H1 (cell line): ENCODE measurements at regions not wholly inside any gene's neighbourhood (a gene's known extent, or its start where the extent isn't known, plus 50 kb on each side); places are given as distances from the start of the nearest gene placed in this dataset.

Experiments used
- GABPA ChIP-seq: IDR thresholded peaks from 2 replicates; pipeline ENCODE4 v1.6.1; 2011; ENCODE audit warnings: mild to moderate bottlenecking, low read length, moderate library complexity, borderline replicate concordance; ENCODE audit not compliant: insufficient read depth
- TF ChIP-seq, protein P1 (sequence below): fragments of 300-600 bp; sonication (generic); IDR thresholded peaks from 2 replicates; pipeline ENCODE4 v1.7.1; 2012; ENCODE audit warnings: low read length, moderate library complexity, mild to moderate bottlenecking, inconsistent platforms; ENCODE audit not compliant: insufficient replicate concordance

DNA sequence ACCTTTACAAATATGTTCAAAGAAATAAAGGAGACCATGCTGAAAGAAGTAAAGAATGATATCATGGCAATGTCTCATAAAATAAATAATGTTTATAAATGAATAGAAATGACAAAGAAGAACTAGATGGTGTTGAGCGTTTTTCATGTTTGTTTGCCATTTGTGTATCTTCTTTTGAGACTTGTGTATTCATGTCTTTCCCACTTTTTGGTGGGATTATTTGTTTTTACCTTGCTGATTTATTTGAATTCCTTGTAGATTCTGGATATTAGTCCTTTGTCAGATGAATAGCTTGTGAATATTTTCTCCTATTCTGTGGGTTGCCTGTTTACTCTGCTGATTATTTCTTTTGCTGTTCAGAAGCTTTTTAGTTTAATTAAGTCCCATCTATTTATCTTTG is 732.4 kb downstream of the FAT4 start (continued):
- TF ChIP-seq, protein P1, sequence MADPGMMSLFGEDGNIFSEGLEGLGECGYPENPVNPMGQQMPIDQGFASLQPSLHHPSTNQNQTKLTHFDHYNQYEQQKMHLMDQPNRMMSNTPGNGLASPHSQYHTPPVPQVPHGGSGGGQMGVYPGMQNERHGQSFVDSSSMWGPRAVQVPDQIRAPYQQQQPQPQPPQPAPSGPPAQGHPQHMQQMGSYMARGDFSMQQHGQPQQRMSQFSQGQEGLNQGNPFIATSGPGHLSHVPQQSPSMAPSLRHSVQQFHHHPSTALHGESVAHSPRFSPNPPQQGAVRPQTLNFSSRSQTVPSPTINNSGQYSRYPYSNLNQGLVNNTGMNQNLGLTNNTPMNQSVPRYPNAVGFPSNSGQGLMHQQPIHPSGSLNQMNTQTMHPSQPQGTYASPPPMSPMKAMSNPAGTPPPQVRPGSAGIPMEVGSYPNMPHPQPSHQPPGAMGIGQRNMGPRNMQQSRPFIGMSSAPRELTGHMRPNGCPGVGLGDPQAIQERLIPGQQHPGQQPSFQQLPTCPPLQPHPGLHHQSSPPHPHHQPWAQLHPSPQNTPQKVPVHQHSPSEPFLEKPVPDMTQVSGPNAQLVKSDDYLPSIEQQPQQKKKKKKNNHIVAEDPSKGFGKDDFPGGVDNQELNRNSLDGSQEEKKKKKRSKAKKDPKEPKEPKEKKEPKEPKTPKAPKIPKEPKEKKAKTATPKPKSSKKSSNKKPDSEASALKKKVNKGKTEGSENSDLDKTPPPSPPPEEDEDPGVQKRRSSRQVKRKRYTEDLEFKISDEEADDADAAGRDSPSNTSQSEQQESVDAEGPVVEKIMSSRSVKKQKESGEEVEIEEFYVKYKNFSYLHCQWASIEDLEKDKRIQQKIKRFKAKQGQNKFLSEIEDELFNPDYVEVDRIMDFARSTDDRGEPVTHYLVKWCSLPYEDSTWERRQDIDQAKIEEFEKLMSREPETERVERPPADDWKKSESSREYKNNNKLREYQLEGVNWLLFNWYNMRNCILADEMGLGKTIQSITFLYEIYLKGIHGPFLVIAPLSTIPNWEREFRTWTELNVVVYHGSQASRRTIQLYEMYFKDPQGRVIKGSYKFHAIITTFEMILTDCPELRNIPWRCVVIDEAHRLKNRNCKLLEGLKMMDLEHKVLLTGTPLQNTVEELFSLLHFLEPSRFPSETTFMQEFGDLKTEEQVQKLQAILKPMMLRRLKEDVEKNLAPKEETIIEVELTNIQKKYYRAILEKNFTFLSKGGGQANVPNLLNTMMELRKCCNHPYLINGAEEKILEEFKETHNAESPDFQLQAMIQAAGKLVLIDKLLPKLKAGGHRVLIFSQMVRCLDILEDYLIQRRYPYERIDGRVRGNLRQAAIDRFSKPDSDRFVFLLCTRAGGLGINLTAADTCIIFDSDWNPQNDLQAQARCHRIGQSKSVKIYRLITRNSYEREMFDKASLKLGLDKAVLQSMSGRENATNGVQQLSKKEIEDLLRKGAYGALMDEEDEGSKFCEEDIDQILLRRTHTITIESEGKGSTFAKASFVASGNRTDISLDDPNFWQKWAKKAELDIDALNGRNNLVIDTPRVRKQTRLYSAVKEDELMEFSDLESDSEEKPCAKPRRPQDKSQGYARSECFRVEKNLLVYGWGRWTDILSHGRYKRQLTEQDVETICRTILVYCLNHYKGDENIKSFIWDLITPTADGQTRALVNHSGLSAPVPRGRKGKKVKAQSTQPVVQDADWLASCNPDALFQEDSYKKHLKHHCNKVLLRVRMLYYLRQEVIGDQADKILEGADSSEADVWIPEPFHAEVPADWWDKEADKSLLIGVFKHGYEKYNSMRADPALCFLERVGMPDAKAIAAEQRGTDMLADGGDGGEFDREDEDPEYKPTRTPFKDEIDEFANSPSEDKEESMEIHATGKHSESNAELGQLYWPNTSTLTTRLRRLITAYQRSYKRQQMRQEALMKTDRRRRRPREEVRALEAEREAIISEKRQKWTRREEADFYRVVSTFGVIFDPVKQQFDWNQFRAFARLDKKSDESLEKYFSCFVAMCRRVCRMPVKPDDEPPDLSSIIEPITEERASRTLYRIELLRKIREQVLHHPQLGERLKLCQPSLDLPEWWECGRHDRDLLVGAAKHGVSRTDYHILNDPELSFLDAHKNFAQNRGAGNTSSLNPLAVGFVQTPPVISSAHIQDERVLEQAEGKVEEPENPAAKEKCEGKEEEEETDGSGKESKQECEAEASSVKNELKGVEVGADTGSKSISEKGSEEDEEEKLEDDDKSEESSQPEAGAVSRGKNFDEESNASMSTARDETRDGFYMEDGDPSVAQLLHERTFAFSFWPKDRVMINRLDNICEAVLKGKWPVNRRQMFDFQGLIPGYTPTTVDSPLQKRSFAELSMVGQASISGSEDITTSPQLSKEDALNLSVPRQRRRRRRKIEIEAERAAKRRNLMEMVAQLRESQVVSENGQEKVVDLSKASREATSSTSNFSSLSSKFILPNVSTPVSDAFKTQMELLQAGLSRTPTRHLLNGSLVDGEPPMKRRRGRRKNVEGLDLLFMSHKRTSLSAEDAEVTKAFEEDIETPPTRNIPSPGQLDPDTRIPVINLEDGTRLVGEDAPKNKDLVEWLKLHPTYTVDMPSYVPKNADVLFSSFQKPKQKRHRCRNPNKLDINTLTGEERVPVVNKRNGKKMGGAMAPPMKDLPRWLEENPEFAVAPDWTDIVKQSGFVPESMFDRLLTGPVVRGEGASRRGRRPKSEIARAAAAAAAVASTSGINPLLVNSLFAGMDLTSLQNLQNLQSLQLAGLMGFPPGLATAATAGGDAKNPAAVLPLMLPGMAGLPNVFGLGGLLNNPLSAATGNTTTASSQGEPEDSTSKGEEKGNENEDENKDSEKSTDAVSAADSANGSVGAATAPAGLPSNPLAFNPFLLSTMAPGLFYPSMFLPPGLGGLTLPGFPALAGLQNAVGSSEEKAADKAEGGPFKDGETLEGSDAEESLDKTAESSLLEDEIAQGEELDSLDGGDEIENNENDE = no peak
- no peak for TF ChIP-seq GABPA
